Heart left ventricle (tissue), 16 donors: ENCODE measurements at regions not wholly inside any gene's neighbourhood (a gene's known extent, or its start where the extent isn't known, plus 50 kb on each side); places are given as distances from the start of the nearest gene placed in this dataset.
A peak's percentile ranks its signal among the peaks of the same experiment; 100 is the strongest.
"Not testable (repeated sequence)": the region's sequence is repeated elsewhere in the genome, so short reads cannot be mapped to it uniquely, and the experiment has no call there.

Experiments used
- ATAC-seq, 4 donors: fragments of 200-7000 bp; cut with Tn5 transposase; one replicate each; pipeline ENCODE4 v1.9.1; 2020 to 2022; ENCODE audit warnings: moderate library complexity in 4 of 4, mild to moderate bottlenecking in 3 of 4, moderate number of reproducible peaks in 1 of 4
- DNase-seq, 5 donors: peaks; one replicate each; pipeline ENCODE4 v3.0.0-alpha.2; 2020
- H3K27ac ChIP-seq, 12 donors: fragments of 200-600 bp; sonication (generic) in 4 of 12; one replicate each; pipeline versions ENCODE4 v1.5.0 to v1.8.0; 2016 to 2022; ENCODE audit warnings: mild to moderate bottlenecking in 2 of 12
- H3K27me3 ChIP-seq, 9 donors: fragments of 200-600 bp; sonication (generic) in 2 of 9; one replicate each; pipeline versions ENCODE4 v1.5.1 to v1.8.0; 2016 to 2022; ENCODE audit warnings: mild to moderate bottlenecking in 3 of 9
- H3K36me3 ChIP-seq, 9 donors: fragments of 200-600 bp; sonication (generic) in 2 of 9; one replicate each; pipeline versions ENCODE4 v1.5.0 to v1.8.0; 2018 to 2022; ENCODE audit warnings: mild to moderate bottlenecking in 2 of 9
- H3K4me1 ChIP-seq, 12 donors: fragments of 200-600 bp; sonication (generic) in 4 of 12; one replicate each; pipeline versions ENCODE4 v1.5.0 to v1.8.0; 2016 to 2022; ENCODE audit warnings: mild to moderate bottlenecking in 3 of 12
- H3K4me3 ChIP-seq, 12 donors: fragments of 200-600 bp; sonication (generic) in 4 of 12; one replicate each; pipeline versions ENCODE4 v1.5.0 to v1.8.0; 2017 to 2022; ENCODE audit warnings: mild to moderate bottlenecking in 9 of 12, moderate library complexity in 4 of 12
- H3K9me3 ChIP-seq, 12 donors: fragments of 200-600 bp; sonication (generic) in 4 of 12; one replicate each; pipeline versions ENCODE4 v1.5.0 to v1.8.0; 2016 to 2022; ENCODE audit warnings: mild to moderate bottlenecking in 1 of 12
- WGBS, 4 donors: extraction: QIAGEN DNeasy Blood & Tissue Kit in 2 of 4; methylation state at CpG; one replicate each; pipeline versions ENCODE4 v1.1.5 to v1.1.7; 2013 to 2018; 5-methylcytosine and 5-hydroxymethylcytosine counted together
- intact Hi-C, 10 donors: fragments of 100-400 bp; cut with DNase I; formaldehyde crosslinking; loops; one replicate each; pipeline versions ENCODE4 v1.11.1 to v1.14.2; 2022
- donor health status: ischemic (EF 13 %, LVEDD 7.1; RV severe dilation, severe dysfunction).
- donor health status: healthy with polysubstance abuse.
- donor health status: DM: no; HTN: yes; CAD: no.
- donor health status: DM: no; HTN: no; CAD: no.
- donor health status: ischemic (EF 25% LVEDD 6.9; RV normal size, moderate dysfunction).
- donor health status: ischemic (EF 25% LVEDD 5.7; RV mildly dilated, moderate dysfunction).
- donor health status: healthy.
- donor health status: DM: yes; HTN: yes; CAD: no.
- donor health status: ischemic (EF 35%, LVEDD 5.7; RV mildly dilated, moderate dysfunction).
- donor health status: nonischemic (EF 11% LVEDD 7.7; RV severe dilation, severe dysfunction).
- donor health status: DM: yes; HTN: yes; CAD: no.
- donor health status: PGD.
- donor health status: ischemic (EF 29% LVEDD 5.4; RV normal size, mild dysfunction).
- donor health status: nonischemic (EF 23%, LVEDD 6.1; RV moderate dilation, normal function).

DNA sequence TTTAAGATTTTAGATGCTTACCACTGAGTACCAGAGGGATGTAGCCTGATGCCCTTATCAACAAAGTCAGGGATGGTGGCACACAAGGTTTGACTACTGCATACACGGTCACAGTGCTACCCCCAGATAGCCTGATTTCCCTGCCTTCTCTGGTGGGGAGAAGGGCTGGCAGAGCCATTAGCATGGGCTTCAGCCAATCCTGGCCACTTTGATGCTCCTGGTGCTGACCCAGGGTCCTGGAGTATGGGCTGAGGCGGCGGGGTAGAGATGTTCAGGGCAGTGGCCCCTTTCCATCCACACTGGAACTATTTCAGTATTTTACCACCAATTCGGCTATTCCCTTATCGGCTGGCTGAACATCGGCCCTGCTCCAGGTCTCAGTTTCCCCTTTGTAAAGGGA, 83.2 kb downstream of the POTEB3 start:
- H3K4me3 ChIP-seq, DNase-seq, ATAC-seq, H3K4me1 ChIP-seq, H3K9me3 ChIP-seq, intact Hi-C loops, H3K27ac ChIP-seq, H3K27me3 ChIP-seq, H3K36me3 ChIP-seq: not testable (repeated sequence)
- 63 to 87% methylated on average over 1 to 4 of the region's 6 CpGs; no CpG with 5 or more reads in 2 of the 4 donors for WGBS, 4 donors

DNA sequence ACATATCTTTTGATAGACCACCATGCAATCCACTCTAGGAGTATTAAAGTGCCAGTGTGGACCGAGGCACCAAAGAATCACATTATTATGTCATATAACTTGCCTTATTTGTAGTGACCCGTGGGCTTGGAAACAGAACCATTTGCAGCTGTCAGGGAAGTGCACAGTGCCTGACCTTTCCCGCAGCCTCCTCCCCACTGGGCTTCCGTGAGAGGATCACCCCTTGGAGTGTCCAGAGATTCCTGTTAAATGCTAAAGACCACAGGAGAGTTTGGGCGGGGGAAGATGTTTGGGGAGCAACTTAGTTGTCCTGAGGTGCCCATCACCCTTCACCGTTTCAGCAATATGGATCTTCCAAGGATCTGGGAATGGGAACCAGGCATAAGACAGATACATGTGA, 84.4 kb downstream of the POTEB3 start:
- H3K9me3 ChIP-seq, H3K27ac ChIP-seq, intact Hi-C loops, H3K4me3 ChIP-seq, ATAC-seq, H3K4me1 ChIP-seq, H3K27me3 ChIP-seq, DNase-seq, H3K36me3 ChIP-seq: not testable (repeated sequence)
- WGBS, 4 donors, result 57 to 70% (median 62%) methylated on average over 3 to 4 of the region's 6 CpGs; no CpG with 5 or more reads in 1 of the 4 donors

DNA sequence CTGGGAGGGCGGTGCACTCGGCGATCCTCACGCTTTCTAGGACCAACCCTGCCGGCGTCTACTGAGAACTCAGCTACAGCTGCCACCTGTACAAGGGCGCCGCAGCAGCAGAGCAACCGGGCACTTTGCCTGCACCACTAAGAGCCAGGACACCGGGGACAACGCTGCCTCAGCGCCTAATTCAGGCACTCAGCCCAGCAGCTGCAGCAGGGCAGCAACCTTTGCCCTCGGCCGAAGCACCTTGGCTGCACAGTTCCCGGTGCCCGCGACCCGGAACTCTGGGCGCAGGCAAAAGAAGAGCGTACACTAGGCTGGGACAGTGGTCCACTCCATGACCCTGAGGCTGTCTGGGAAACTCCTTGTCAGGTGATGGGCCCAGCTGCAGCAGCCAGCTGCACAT, 85.7 kb downstream of the POTEB3 start:
- H3K9me3 ChIP-seq, H3K27me3 ChIP-seq, H3K36me3 ChIP-seq, intact Hi-C loops, DNase-seq, H3K4me3 ChIP-seq, ATAC-seq, H3K4me1 ChIP-seq, H3K27ac ChIP-seq: not testable (repeated sequence)
- 80% methylated on average over 7 of the region's 20 CpGs; no CpG with 5 or more reads in 3 of the 4 donors for WGBS, 4 donors

DNA sequence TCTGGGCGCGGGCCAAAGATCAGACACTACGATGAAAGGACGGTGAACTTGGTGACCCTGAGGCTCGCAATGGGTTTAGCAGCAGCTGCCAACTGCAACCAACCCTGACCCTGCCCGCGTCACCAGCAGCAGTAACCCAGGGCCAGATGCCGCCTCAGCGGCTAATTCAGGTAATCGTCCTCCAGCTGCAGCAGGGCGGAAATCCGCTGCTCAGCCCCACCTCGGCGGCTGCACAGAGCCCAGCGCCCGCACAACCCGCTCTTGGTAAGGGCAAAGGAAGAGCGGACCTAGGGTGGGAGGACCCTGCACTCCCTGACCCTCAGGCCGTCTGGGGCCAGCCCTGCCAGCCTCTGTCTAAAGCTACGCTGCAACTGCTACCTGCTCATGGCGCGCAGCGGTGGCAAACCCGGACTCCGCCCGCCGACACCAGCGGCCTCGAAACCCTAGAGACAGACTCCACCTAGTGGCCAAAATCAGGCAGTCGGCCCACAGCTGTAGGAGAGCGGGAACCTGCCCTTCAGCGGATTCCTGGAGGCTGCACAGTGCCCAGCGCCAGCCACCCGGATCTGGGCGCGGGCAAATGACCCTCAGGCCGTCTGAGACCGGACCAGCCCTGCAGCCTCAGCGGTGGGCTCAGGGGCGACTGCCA, 87.5 kb downstream of the POTEB3 start:
- H3K4me3 ChIP-seq, H3K27me3 ChIP-seq, intact Hi-C loops, H3K27ac ChIP-seq, H3K4me1 ChIP-seq, H3K36me3 ChIP-seq, H3K9me3 ChIP-seq, DNase-seq, ATAC-seq: not testable (repeated sequence)
- no CpG with 5 or more reads among the region's 40 CpGs for WGBS, 4 donors

DNA sequence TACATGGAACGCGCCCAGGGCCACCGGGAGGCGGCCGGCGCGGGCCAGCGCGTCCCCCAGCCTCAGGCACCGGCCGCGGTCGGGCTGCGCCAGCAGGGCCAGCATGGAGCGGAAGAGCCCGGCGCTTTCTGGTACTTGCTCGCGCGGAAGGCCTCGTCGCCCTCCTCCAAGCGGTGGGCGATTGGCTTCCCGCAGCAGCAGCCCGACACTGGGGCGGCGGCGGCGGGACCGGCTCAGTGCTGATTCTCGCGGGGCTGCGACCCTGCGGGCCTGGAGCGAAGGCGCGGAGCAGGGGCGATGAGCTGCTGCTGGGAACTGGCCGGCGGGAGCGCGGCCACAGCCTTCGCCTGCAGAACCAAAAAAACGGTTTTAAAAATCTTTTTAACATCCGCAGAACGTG, 95.3 kb downstream of the POTEB3 start:
- H3K27ac ChIP-seq, H3K4me1 ChIP-seq, H3K36me3 ChIP-seq, ATAC-seq, intact Hi-C loops, H3K27me3 ChIP-seq, H3K9me3 ChIP-seq: not testable (repeated sequence)
- DNase-seq, result peak in 2 of 5 donors; percentile 17 to 28
- 28 to 52% methylated on average over 19 to 29 of the region's 47 CpGs; no CpG with 5 or more reads in 2 of the 4 donors for WGBS, 4 donors
- peak overlapping the region in 4 of 12 donors; percentile 30 to 41 (median 32) for H3K4me3 ChIP-seq

DNA sequence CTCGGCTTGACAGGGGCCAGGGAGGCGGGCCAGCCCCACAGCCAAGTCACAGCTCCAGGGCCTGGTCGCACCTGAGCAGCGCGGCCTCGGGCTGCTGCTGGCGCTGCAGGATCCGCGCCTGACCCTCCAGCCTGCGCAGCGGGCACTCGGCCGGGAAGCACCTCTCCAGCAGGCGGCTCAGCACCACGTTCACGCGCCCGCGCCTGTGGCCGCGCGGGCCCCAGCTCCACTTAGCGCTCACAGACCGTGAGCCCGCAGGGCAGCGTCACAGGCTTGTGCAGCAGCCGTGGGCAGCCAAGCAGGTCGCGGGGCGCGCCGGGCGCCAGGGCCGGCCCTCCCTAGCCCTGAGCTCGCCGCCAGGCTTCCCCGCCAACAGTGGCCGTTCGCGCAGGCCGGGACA, 95.8 kb downstream of the POTEB3 start:
- no CpG with 5 or more reads among the region's 41 CpGs for WGBS, 4 donors
- peak in 2 of 4 donors; percentile 59 to 71 for ATAC-seq

DNA sequence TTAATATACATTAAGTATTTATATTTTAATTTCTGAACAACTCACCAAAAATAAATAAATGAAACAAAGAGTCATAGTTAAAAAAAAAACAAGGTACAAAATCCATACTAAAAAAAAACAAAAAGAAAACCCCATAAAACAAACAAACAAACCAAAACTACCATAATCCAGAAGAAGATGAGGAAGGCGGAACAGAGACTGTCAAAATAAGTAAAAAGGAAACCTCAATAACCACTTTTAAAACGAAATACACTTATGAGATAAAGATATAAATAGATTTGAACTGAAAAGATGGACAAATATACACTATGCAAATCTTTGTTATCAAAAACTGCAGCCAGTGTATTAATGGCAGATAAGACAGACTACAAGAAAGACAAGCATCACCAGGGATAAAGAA, 103.3 kb downstream of the POTEB3 start:
- intact Hi-C loops, ATAC-seq: not testable (repeated sequence)

More for the DNA sequence above, 95.8 kb downstream of the POTEB3 start:
- H3K9me3 ChIP-seq, H3K27me3 ChIP-seq, H3K27ac ChIP-seq, H3K36me3 ChIP-seq, H3K4me1 ChIP-seq, DNase-seq, H3K4me3 ChIP-seq, intact Hi-C loops: not testable (repeated sequence)

DNA sequence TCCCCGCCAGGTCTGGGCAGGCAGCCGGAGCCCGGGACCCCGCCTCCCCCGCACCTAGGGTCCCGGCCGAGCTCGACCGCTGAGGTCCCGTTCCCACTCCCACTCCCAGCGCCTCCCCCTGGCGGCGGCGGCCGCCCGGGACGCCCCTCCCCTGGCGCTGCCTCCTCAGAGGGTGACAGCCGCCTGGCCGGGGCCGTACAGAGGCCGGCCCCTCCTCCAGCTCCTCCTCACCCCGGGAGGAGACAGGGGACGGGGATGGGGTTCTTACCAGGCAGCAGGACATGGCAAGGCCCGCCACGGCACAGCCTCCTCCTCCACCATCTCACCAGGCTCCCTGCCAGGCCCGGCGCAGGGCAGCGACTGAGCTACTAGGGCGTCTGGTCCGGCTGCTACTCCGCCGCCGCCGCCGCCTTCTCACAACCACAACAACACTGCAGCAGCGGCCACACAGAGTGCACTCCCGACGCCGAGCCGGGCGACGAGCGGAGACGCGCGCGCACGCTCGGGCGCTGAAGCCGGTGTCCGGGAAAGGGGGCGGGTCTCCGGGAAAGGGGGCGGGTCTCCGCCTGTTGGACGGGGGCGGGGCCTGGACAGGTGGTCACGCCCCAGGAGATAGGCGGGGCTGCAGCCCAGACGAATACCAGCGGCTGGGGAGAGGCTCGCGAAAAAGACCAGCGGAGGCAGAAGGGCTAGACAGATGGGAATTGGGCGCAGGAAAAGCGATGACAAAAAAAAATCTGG, 115.4 kb downstream of the POTEB3 start:
- H3K4me1 ChIP-seq, H3K36me3 ChIP-seq, H3K27ac ChIP-seq, H3K27me3 ChIP-seq, H3K4me3 ChIP-seq, H3K9me3 ChIP-seq, intact Hi-C loops: not testable (repeated sequence)
- ATAC-seq, result peak in 3 of 4 donors; percentile 69 to 92 (median 90)
- WGBS, 4 donors, result 35 to 61% (median 51%) methylated on average over 8 to 30 of the region's 68 CpGs
- DNase-seq, result peak in 3 of 5 donors; percentile 5 to 28 (median 21)

More for the DNA sequence above, 103.3 kb downstream of the POTEB3 start:
- not testable (repeated sequence) for H3K4me1 ChIP-seq, H3K27ac ChIP-seq, H3K27me3 ChIP-seq, H3K9me3 ChIP-seq, H3K36me3 ChIP-seq, H3K4me3 ChIP-seq, DNase-seq
- no CpG with 5 or more reads among the region's 2 CpGs for WGBS, 4 donors

DNA sequence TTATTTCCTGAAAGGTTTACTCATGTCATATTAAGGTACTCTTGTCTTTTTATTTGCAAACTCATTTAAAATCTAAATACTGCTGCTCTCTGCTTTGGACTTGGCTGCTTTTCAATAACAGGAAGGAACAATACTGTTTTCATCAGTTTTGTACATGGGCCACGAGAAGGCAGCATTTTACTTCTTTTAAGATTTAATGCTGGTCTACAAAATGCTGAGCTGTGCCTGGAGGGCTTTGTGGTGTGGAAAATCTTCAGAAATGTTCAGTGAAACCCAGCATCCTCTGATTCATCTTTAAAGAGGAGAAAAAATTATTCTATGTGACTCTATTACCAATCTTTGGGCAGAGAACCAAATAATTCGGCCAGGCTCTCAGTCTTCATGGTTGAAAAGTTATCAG, 155.9 kb downstream of the POTEB3 start:
- intact Hi-C loops, H3K27ac ChIP-seq, H3K4me3 ChIP-seq, H3K4me1 ChIP-seq, H3K27me3 ChIP-seq, H3K9me3 ChIP-seq, H3K36me3 ChIP-seq, DNase-seq: not testable (repeated sequence)
- WGBS, 4 donors, result 26 to 43% (median 32%) methylated on average over 1 of the region's 2 CpGs
- peak; percentile 25 to 79 (median 75) for ATAC-seq

DNA sequence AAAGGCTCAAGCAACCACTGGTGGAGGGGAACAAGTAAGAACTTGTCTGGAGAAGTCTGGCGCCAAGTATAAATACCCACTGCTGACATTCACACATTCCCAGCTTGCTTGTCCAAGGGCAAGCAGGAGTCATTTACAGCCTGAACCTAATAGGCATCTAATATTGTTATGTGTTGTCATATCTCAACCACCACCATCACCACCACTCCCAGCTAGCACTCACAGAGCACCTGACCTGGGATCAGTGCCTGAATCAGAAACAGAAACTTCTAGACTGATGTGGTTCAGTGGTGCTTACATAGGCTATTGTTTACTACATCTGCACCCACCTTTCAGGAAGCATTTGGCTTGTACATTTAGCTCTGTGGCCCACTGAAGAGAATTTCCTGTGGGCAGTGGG, 157.1 kb downstream of the POTEB3 start:
- H3K36me3 ChIP-seq, H3K27ac ChIP-seq, DNase-seq, H3K4me1 ChIP-seq, H3K9me3 ChIP-seq, H3K27me3 ChIP-seq, H3K4me3 ChIP-seq, intact Hi-C loops: not testable (repeated sequence)
- peak in 2 of 4 donors; percentile 17 to 26 for ATAC-seq
- no CpG with 5 or more reads among the region's 1 CpG for WGBS, 4 donors

DNA sequence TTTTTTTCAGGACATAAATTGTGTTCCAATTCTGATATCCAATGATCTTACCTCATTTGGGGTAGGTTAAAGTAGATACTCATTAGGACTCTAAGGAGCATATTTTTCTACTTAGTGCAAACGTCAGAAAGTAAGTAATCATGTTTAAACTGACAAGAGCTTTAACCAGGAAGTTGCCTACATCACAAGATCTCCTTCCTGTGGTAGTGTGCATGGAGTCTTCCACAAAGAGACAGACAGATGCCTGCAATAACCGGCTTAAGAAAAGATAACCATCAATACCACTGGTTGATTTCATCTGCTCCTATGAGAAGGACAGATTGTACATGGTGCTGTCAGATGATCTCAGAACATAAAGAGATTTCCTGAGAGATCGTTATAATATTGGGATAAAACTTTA, 160.0 kb downstream of the POTEB3 start:
- H3K4me3 ChIP-seq, H3K4me1 ChIP-seq, H3K36me3 ChIP-seq, ATAC-seq, DNase-seq, H3K27ac ChIP-seq, intact Hi-C loops, H3K27me3 ChIP-seq, H3K9me3 ChIP-seq: not testable (repeated sequence)
- no CpG with 5 or more reads among the region's 3 CpGs for WGBS, 4 donors
